Naive thymus-derived CD8-positive, alpha-beta T cell (primary cell): ENCODE measurements at regions not wholly inside any gene's neighbourhood (a gene's known extent, or its start where the extent isn't known, plus 50 kb on each side); places are given as distances from the start of the nearest gene placed in this dataset.
"Not testable (repeated sequence)": the region's sequence is repeated elsewhere in the genome, so short reads cannot be mapped to it uniquely, and the experiment has no call there.

Experiments used
- ATAC-seq, 2 donors: fragments of 150-1000 bp; cut with Tn5 transposase in 1 of 2; sonication (Bioruptor Pico), chemical (Tn5 transposase) in 1 of 2; 1 replicate in 1 of 2; 2 replicates in 1 of 2; pipeline ENCODE4 v1.10.0; 2021; ENCODE audit warnings: mild to moderate bottlenecking in 2 of 2, moderate library complexity in 2 of 2
- POLR2A ChIA-PET: fragments of 350-600 bp; sonication (Branson Sonifier 250); formaldehyde crosslinking; loops from one replicate; lab custom pipeline; 2021; ENCODE audit warnings: antibody characterized with exemption; lab: Charles Lee
- DNase-seq, 10 donors: peaks; one replicate each; pipeline versions ENCODE4 v3.0.0 to v3.0.0-alpha.2; 2020 to 2022
- H3K27ac Mint-ChIP-seq, 10 donors: one replicate each; pipeline ENCODE4 v1.8.0; 2020 to 2022; ENCODE audit warnings: mild to moderate bottlenecking in 10 of 10, mixed read lengths in 10 of 10, moderate library complexity in 4 of 10, inconsistent platforms in 1 of 10
- H3K27me3 Mint-ChIP-seq, 5 donors: one replicate each; pipeline ENCODE4 v1.8.0; 2021 to 2022; ENCODE audit warnings: mixed read lengths in 5 of 5
- H3K36me3 Mint-ChIP-seq, 3 donors: one replicate each; pipeline ENCODE4 v1.8.0; 2020 to 2022; ENCODE audit warnings: mixed read lengths in 3 of 3, mild to moderate bottlenecking in 2 of 3, inconsistent platforms in 1 of 3
- H3K4me1 Mint-ChIP-seq, 4 donors: one replicate each; pipeline ENCODE4 v1.8.0; 2021 to 2022; ENCODE audit warnings: mixed read lengths in 4 of 4
- H3K4me3 Mint-ChIP-seq, 10 donors: one replicate each; pipeline ENCODE4 v1.8.0; 2020 to 2022; ENCODE audit warnings: mild to moderate bottlenecking in 10 of 10, mixed read lengths in 10 of 10, moderate library complexity in 6 of 10, inconsistent platforms in 1 of 10
- H3K9me3 Mint-ChIP-seq, 9 donors: one replicate each; pipeline ENCODE4 v1.8.0; 2020 to 2022; ENCODE audit warnings: mixed read lengths in 9 of 9, mild to moderate bottlenecking in 3 of 9, inconsistent platforms in 1 of 9, moderate library complexity in 1 of 9

DNA sequence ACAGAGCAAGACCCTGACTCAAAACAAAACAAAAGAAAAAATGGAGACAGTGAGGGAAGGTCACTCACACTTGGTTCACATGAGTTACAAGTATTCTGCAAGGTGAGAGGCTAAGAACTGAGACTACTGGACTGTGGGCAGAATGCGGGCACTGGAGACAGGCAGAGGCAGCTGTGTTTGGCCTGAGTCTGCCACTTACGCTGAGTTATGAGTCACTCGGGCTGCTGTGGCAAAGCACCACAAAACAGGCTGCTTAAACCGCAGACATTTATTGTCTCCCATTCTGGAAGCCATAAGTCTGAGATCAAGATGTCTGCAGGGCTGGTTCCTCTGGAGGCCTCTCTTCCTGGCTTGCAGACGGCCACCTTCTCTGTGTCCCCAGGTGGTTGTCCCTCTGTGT lies 122.8 kb downstream of the SHANK2 start:
- peaks cover 0 to 17% (median 5%) of the 10 kb centered on the region in 5 donors for H3K27me3 Mint-ChIP-seq
- H3K27ac Mint-ChIP-seq = no peak overlapping the region
- no peaks in the 10 kb centered on the region for H3K36me3 Mint-ChIP-seq
- H3K4me3 Mint-ChIP-seq = no peak overlapping the region
- no peaks in the 10 kb centered on the region for H3K4me1 Mint-ChIP-seq
- POLR2A ChIA-PET = no interaction called here
- no peak for ATAC-seq
- peaks cover 0 to 8% (median 0%) of the 10 kb centered on the region in 9 donors for H3K9me3 Mint-ChIP-seq
- no peak for DNase-seq

DNA sequence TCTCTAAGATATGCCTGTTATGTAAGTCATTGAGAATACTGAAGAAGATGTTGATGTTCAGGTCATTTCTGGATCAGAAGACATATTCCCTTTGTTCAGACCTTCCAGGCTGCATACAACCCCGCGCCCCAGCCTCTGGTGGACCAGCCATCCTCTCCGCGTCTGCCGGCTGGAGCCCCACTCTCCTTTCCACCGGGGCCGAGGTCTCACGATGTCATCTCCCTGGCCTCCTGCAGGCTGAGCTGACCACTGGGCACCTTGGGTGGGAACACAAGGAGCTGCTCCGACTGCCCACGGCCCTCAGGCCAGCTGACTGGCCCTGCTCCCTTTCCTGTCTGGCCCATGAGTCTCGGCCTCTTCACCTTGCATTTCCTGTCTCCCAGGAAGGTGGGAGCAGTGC lies 124.6 kb downstream of the SHANK2 start:
- H3K9me3 Mint-ChIP-seq = peaks cover 0 to 26% (median 2%) of the 10 kb centered on the region in 9 donors
- DNase-seq (no peak), ATAC-seq (no peak)
- peaks cover 0 to 16% (median 5%) of the 10 kb centered on the region in 5 donors for H3K27me3 Mint-ChIP-seq
- no peaks in the 10 kb centered on the region for H3K36me3 Mint-ChIP-seq
- POLR2A ChIA-PET = no interaction called here
- no peaks in the 10 kb centered on the region for H3K4me1 Mint-ChIP-seq
- H3K4me3 Mint-ChIP-seq = no peak overlapping the region
- H3K27ac Mint-ChIP-seq = no peak overlapping the region

DNA sequence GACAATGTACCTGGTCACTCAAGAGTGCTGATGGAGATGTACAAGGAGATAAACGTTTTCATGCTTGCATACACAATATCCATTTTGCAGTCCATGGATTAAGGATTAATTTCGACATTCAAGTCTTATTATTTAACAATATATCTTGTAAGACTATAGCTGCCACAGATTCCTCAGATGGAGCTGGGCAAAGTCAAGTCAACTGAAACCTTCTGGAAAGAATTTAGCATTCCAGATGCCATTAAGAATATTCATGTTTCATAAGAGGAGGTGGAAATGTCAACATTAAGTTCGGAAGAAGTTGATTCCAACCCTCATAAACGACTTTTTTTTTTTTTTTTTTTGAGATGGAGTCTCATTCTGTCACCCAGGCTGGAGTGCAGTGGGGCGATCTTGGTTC lies 126.0 kb downstream of the SHANK2 start:
- H3K27me3 Mint-ChIP-seq, H3K27ac Mint-ChIP-seq, ATAC-seq, POLR2A ChIA-PET, H3K4me3 Mint-ChIP-seq, DNase-seq, H3K4me1 Mint-ChIP-seq, H3K36me3 Mint-ChIP-seq: not testable (repeated sequence)
- H3K9me3 Mint-ChIP-seq = peaks cover 0 to 26% (median 2%) of the 10 kb centered on the region in 9 donors

DNA sequence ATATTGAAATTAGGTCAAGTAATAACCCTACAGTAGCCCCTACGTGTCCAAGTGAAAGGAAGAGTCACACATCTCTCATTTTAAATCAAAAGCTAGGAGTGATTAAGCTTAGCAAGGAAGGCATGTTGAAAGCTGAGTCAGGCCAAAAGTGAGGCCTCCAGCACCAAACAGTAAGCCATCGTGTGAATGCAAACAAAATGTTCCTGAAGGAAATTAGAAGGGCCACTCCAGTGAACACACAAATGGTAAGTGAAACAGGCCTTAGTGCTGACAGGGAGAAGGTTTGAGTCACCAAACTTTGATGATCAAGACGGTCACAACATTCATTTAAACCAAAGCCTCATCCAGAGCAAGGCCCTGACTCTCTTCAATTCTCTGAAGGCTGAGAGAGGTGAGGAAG lies 127.2 kb downstream of the SHANK2 start:
- no peak overlapping the region for H3K4me3 Mint-ChIP-seq
- peaks cover 0 to 26% (median 2%) of the 10 kb centered on the region in 9 donors for H3K9me3 Mint-ChIP-seq
- H3K4me1 Mint-ChIP-seq = no peaks in the 10 kb centered on the region
- POLR2A ChIA-PET = no interaction called here
- H3K27ac Mint-ChIP-seq = no peak overlapping the region
- DNase-seq (no peak), ATAC-seq (no peak)
- H3K27me3 Mint-ChIP-seq = peaks cover 0 to 6% (median 2%) of the 10 kb centered on the region in 5 donors
- H3K36me3 Mint-ChIP-seq = no peaks in the 10 kb centered on the region

DNA sequence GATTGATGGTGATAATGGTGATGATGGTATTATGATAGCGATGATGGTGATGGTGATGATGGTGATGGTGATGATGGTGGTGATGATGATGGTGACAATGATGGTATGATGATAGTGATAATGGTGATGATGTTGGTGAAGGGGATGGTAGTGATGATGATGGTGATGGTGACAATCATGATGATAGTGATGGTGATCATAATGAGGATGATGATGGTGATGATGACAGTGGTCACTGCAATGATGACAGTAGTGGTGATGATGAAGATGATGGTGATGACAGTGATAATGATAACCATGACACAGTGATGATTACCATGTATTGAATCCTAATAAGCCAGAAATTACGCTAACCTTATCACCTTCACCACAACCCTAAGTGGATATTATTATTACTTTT lies 128.2 kb downstream of the SHANK2 start:
- Mint-ChIP-seq H3K27me3 (peaks cover 2 to 10% (median 5%) of the 10 kb centered on the region in 5 donors), H3K9me3 (peaks cover 0 to 26% (median 2%) of the 10 kb centered on the region in 9 donors), H3K36me3 (no peaks in the 10 kb centered on the region), H3K27ac (no peak overlapping the region), H3K4me1 (no peaks in the 10 kb centered on the region), H3K4me3 (no peak overlapping the region)
- POLR2A ChIA-PET = no interaction called here
- ATAC-seq = no peak
- no peak for DNase-seq

DNA sequence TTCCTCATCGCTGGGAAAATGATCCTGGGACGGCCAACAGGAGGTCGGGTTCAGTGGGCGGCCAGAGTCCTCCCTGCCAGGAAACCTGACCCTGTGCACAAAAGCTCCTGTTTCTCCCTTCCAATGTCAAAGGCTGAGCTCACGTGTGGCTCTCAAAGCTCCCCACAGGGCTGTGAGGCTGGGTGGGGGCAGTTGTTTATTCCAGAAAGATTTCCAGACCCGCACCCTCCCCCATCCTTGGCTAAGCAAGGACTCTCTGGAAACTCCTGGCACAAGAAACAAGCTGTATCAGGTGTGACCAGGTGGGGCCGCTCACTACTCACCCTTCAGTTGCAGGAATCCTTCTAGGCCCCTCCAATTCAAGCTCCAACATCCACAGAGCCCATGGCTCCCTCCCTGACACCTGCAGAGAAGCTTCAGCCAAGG lies 131.9 kb downstream of the SHANK2 start:
- no peaks in the 10 kb centered on the region for H3K36me3 Mint-ChIP-seq
- peaks cover 7 to 35% (median 18%) of the 10 kb centered on the region in 5 donors for H3K27me3 Mint-ChIP-seq
- POLR2A ChIA-PET = no interaction called here
- H3K27ac Mint-ChIP-seq = no peak overlapping the region
- DNase-seq = no peak
- peaks cover 0 to 26% (median 2%) of the 10 kb centered on the region in 9 donors for H3K9me3 Mint-ChIP-seq
- no peak overlapping the region for H3K4me3 Mint-ChIP-seq
- no peak for ATAC-seq
- H3K4me1 Mint-ChIP-seq = no peaks in the 10 kb centered on the region

DNA sequence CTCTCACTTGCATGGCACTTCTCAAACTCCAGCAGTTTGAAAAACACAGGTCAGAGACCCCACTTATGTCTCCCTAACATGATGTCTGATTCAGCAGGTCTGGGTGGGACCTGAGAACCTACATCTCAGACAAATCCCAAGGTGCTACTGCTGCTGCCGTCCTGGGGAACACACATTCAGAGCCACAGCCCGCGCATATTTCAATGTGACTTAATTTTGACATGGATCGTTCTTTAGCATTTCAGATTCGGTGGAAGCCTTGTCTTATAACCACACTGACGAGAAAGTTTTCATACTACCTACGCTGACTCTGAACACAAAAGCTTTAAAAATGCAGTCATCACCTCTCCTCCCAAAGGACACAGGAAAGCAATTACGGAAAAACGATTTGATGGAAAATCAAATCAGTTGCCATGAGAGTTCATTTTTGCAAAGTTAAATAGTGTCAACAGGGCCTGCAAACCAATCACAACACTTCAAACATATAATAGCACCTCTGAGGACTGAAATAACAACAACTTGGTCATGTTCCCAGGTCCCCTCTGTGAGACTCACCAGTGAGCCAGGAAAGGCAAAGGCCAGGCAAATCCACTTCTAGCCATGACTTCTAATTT lies 132.6 kb downstream of the SHANK2 start:
- peaks cover 0 to 19% (median 2%) of the 10 kb centered on the region in 9 donors for H3K9me3 Mint-ChIP-seq
- H3K36me3 Mint-ChIP-seq = no peaks in the 10 kb centered on the region
- no peak for DNase-seq
- POLR2A ChIA-PET = no interaction called here
- no peak for ATAC-seq
- H3K27ac Mint-ChIP-seq = no peak overlapping the region
- no peaks in the 10 kb centered on the region for H3K4me1 Mint-ChIP-seq
- no peak overlapping the region for H3K4me3 Mint-ChIP-seq
- peaks cover 7 to 35% (median 18%) of the 10 kb centered on the region in 5 donors for H3K27me3 Mint-ChIP-seq

DNA sequence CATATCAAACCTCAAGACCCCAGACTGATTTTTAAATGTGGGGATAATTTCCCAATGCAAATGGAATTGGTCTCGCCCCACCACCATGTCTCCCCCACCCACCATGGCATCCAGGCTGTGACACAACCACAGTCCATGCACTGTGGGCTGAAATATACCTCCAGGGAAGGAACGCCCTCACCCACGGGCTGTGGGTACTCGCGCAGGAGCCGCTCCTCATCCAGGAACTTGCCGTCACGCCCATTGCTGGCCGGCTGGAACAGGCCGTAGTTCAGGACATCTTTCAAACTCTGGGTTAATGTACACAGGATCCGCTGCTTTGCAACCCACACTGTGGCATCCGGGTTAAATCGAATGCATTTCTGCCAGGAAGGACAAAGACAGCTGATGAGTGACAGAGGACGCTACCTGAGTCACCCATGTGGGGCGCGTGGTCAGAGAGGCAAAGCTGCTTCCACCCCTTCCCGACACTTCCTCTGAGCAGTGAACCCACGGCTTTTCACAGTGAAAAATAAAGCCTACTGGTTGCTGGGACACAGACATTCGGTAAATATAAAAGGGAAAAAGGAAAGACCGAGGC lies 133.6 kb downstream of the SHANK2 start:
- Mint-ChIP-seq H3K4me1 (no peaks in the 10 kb centered on the region), H3K36me3 (no peaks in the 10 kb centered on the region), H3K9me3 (peaks cover 0 to 9% (median under 1%) of the 10 kb centered on the region in 9 donors), H3K27ac (no peak overlapping the region), H3K4me3 (no peak overlapping the region), H3K27me3 (peaks cover 9 to 43% (median 22%) of the 10 kb centered on the region in 5 donors)
- DNase-seq (no peak), ATAC-seq (no peak)
- POLR2A ChIA-PET = no interaction called here

DNA sequence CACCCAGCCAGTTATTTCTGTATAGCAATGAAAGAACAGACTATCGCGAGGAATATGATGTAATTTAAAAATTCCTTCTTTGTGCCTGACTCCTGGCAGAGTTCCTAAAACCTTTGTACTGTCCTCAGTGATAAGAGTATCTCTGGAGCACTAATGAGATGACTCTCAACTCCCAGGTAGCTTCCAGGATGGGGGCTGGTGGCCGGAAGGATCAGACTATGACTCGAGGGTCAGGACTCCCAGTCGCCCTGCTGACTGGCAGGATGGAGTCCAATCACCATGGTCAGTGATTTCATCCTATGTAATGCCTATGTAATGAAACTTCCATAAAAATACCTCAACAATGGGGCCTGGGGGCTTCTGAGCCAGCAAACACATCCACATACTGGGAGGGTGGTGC lies 135.1 kb downstream of the SHANK2 start:
- DNase-seq (no peak), ATAC-seq (no peak)
- Mint-ChIP-seq H3K4me3 (no peak overlapping the region), H3K27me3 (peaks cover 11 to 56% (median 30%) of the 10 kb centered on the region in 5 donors), H3K9me3 (peaks cover 0 to 1% (median 0%) of the 10 kb centered on the region in 9 donors), H3K36me3 (no peaks in the 10 kb centered on the region), H3K4me1 (no peaks in the 10 kb centered on the region), H3K27ac (no peak overlapping the region)
- POLR2A ChIA-PET = no interaction called here

DNA sequence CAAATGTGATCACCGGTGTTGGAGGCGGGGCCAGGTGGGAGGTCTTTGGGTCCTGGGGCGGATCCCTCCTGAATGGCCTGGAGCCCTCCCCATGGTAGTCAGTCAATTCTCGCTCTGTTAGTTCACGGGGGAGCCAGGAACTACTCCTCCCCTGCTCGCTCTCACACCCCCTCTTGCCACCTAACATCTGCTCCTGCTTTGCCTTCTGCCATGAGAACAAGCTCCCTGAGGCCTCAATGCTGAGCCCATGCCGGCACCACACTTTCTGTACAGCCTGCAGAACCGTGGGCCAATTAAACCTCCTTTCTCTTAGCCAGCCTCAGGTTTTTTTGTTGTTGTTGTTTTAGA lies 135.7 kb downstream of the SHANK2 start:
- Mint-ChIP-seq H3K27me3 (peaks cover 12 to 60% (median 32%) of the 10 kb centered on the region in 5 donors), H3K4me1 (no peaks in the 10 kb centered on the region), H3K9me3 (no peaks in the 10 kb centered on the region), H3K4me3 (no peak overlapping the region), H3K36me3 (no peaks in the 10 kb centered on the region), H3K27ac (no peak overlapping the region)
- no peak for ATAC-seq
- no peak for DNase-seq
- POLR2A ChIA-PET = no interaction called here

DNA sequence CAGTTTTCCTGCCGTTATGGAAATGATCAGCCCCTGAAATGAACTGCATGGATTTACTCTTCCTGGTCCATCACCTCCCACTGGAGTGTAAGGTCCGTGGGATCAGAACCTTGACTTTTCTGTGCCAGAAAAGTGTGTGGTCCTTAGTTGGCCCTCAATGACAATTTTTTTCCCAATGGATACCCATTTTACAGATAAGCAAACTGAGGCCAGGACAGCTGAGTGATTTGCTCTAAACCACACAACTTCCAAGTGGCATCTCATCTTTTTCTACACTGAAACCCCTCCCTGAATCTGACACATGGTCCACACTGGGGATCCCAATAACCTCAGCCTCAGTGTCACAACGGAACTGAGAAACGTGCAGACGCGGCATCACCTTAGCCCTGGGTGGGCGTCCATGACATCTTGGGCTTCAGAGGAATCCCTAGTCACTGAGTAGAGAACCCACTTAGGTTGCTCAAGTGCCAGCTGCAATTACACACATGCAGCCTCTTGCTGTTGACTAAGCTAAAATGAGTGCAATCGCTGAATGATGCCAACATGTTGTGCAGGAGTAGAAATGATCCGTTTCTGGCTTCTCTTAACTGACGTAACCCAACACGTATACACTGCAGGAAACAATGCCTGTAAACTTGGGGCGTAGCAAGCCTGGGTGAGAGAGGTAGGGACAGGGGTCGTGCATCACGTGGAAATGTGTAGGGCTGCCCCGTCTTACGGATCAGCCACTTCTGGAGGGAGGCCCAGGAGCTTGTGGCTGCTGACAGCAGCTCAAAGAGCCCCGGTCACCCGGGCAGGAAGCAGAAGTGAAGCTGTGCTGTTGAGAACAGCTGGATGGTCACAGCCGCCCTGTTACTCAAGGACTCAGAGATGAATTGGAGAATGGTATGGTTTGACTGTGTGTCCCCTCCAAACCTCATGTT lies 136.3 kb downstream of the SHANK2 start:
- Mint-ChIP-seq H3K4me1 (no peaks in the 10 kb centered on the region), H3K36me3 (no peaks in the 10 kb centered on the region), H3K9me3 (no peaks in the 10 kb centered on the region), H3K27ac (no peak overlapping the region), H3K4me3 (no peak overlapping the region), H3K27me3 (peaks cover 13 to 65% (median 35%) of the 10 kb centered on the region in 5 donors)
- ATAC-seq = no peak
- no peak for DNase-seq
- POLR2A ChIA-PET = no interaction called here

DNA sequence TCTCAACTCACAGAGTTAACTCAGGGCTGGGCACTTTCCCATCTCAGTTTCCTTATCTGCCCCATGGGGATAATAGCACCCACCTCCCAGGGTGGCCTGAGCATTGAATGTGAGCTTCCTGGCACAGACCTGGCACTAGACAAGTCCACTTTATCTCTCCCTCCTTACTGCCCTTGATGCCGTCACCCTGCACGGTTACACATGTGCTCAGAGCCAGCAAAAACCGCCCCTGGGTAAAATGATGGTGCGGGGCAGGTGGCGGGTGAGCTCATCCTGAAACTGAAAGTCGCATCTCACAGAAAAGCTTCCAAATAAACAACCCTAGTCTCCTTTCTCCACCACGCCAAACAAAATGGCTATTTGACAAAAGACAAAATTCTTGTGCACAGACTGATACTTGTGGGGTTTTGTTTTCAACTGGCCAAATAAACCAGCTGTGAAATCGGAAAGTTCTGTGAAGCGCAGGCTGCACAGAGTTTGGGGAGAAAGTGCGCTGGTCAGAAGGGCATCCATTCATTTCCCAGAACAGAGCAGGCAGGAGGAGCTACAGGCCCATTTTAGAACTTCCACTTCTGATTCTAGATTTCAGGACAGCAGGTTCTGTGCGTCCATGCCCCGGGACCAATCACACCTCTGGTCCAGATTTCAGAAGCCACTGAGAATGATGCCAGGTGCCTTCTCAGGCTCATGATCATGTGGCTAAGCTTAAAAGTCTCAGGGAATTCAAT lies 138.1 kb downstream of the SHANK2 start:
- H3K36me3 Mint-ChIP-seq = no peaks in the 10 kb centered on the region
- ATAC-seq (no peak), DNase-seq (no peak)
- H3K27ac Mint-ChIP-seq = no peak overlapping the region
- POLR2A ChIA-PET = interaction anchor here (0.6 kb wide), 1 partner anchor 22 kb away, joined by 3 read pairs; no protein-coding TSS in a partner anchor
- peaks cover 13 to 58% (median 31%) of the 10 kb centered on the region in 5 donors for H3K27me3 Mint-ChIP-seq
- no peaks in the 10 kb centered on the region for H3K9me3 Mint-ChIP-seq
- no peak overlapping the region for H3K4me3 Mint-ChIP-seq
- H3K4me1 Mint-ChIP-seq = no peaks in the 10 kb centered on the region
